OCI-LY7 (cell line): ENCODE measurements at regions not wholly inside any gene's neighbourhood (a gene's known extent, or its start where the extent isn't known, plus 50 kb on each side); places are given as distances from the start of the nearest gene placed in this dataset.

ENCODE experiments used
- EZH2phosphoT487 ChIP-seq: fragments of 200-600 bp; sonication (generic); IDR thresholded peaks from 2 replicates; pipeline ENCODE4 v1.6.1; 2018; ENCODE audit warnings: low read depth, borderline replicate concordance, mild to moderate bottlenecking, mixed run types, antibody characterized with exemption, low read length, moderate library complexity, mixed read lengths
- TF ChIP-seq, protein P1 (sequence below): fragments of 200-600 bp; sonication (generic); conservative IDR thresholded peaks from 2 replicates; pipeline ENCODE4 v1.5.1; 2014; ENCODE audit warnings: mild to moderate bottlenecking, antibody characterized with exemption, low read length, moderate library complexity, mixed read lengths

DNA sequence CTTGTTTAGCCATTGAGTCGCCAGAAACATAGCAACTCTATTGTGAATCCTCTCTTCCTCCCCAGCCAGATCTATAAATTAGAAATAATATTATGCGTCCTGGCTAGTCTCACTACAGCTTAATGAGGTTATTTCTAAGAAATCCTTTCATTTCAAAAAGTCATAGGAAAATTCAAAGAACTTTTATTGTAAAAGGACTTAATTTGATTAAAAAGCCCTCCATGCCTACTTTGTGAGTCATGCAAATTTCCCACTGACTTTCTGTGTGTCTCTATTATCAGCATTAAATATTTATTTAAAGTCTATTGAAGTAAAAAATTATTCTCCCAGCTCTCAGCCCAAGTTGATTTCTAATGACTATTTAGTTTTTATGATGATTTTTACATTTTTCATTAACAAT, 160.7 kb downstream of the PHLDA1 start:
- TF ChIP-seq, protein P1, sequence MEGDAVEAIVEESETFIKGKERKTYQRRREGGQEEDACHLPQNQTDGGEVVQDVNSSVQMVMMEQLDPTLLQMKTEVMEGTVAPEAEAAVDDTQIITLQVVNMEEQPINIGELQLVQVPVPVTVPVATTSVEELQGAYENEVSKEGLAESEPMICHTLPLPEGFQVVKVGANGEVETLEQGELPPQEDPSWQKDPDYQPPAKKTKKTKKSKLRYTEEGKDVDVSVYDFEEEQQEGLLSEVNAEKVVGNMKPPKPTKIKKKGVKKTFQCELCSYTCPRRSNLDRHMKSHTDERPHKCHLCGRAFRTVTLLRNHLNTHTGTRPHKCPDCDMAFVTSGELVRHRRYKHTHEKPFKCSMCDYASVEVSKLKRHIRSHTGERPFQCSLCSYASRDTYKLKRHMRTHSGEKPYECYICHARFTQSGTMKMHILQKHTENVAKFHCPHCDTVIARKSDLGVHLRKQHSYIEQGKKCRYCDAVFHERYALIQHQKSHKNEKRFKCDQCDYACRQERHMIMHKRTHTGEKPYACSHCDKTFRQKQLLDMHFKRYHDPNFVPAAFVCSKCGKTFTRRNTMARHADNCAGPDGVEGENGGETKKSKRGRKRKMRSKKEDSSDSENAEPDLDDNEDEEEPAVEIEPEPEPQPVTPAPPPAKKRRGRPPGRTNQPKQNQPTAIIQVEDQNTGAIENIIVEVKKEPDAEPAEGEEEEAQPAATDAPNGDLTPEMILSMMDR = no peak
- no peak for TF ChIP-seq EZH2phosphoT487
